ENCODE measurements at regions not wholly inside any gene's neighbourhood (a gene's known extent, or its start where the extent isn't known, plus 50 kb on each side); places are given as distances from the start of the nearest gene placed in this dataset.

DNA sequence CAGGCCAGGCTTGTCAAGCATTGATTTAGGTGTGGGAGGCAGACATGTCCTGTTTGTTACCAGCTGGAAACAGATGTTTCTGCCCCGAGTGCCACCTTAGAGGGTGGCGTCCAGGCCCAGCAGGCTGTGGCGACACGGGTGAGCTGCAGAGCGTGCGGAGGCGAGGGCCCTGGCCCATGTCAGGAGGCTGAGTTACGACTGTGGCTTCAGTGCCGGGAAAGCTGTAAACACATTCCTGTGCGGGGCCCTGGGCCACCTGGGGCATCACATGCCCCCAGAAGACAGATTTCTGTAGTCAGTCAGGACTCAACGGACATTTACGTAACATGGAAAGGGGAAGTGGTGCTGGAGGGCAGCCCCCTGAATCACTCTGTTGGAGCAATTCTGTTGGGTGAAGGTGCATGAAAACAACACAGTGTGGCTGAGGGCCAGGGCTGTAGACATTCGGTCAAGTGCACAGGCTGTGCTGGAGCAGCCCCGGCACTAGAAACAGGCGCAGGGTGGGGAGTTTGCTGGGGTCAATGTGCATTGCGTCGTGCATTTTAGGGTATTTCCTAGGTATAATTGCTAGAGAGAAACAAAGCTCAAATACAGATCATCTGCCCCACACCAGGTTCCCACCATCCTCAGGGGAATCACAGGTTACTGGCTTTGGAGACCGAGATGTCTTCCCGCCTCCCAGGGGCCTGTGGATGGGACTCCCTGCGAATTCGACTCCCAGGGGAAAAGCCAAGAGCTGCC, 291.8 kb downstream of the TMEM121 start:
- no peak for FAIRE-seq

DNA sequence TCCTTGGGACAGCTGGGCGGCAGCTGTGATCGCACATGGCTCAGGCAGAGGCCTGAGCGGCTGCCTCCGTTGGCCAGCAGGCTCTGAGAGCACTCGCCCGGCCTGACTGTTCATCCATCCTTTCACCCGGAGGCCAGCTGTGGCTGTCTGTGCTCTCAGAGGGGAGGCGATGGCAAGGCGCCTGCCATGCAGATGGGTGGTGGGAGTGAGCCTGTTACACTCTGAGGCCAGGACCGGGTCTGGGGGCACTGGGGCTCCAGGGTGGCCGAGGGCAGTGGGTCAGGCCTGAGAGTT, 292.3 kb downstream of the TMEM121 start:
- FAIRE-seq = no peak

- FAIRE-seq = no peak
Measured at GRCh38 chr14:105830171-105830570, 303.8 kb downstream of the TMEM121 start.

DNA sequence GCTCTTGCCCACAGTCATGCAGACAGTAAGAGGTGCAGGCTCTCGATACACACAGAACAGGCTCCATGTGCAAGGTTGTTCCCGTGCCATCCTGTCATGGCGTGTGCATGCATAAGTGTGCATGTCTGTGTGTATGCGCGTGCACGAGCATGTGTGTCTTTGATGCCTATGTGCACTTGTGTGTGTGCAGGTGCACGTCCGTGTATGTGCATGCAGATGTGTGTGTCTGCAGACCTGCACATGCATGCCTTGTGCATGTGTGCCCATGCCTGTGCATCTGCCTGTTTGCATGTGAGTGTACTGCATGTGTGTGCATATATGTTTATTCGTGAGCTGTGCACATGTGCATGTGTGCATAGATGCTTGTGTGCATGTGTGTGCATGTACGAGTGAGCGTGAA, 309.8 kb downstream of the TMEM121 start:
- FAIRE-seq = no peak

DNA sequence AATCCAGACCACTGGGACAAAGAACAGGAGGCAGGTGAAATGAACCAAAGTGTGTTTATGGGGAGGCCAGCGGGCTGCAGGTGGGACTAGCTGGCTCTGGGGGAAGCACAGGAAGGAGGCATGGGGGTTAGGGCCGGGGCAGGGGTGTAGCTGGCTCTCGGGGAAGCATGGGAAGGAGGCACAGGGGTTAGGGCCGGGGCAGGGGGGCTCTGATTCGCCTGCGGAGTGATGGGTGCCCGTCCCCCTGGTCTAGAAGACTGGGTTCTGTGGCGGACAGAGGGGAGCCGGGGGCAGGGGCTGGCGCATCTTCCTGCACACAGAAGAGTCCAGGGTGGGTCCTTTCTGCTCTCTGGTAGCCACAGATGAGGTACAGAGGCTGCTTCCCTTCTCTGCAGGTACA, 310.3 kb downstream of the TMEM121 start:
- no peak for FAIRE-seq

GRCh38 chr14:105837349-105838063, 311.1 kb downstream of the TMEM121 start:
- no peak for FAIRE-seq

DNA sequence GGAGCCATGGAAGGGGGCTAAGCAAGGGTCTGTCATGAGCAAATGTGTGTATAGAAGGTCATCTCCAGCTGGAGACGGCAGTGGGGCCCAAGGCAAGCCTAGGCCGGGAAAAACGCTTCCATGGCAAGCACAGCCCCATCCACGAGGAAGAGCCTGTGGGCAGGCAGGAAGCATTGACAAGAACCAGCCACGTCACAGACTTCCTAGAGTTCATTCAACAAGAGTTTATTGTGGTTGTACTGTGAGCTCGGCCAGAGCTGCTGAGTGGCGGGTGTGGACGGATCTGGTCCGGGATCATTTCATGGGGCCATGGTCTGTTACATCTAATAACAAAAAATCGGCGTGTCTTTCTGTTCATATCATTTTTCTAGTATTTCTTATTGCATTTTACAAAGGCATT, 311.7 kb downstream of the TMEM121 start:
- no peak for FAIRE-seq

GRCh38 chr14:105838591-105839424, 312.4 kb downstream of the TMEM121 start:
- no peak for FAIRE-seq

- FAIRE-seq = no peak
Measured at GRCh38 chr14:105839425-105840265, 313.3 kb downstream of the TMEM121 start.

GRCh38 chr14:105840266-105841021, 314.1 kb downstream of the TMEM121 start:
- FAIRE-seq = no peak

DNA sequence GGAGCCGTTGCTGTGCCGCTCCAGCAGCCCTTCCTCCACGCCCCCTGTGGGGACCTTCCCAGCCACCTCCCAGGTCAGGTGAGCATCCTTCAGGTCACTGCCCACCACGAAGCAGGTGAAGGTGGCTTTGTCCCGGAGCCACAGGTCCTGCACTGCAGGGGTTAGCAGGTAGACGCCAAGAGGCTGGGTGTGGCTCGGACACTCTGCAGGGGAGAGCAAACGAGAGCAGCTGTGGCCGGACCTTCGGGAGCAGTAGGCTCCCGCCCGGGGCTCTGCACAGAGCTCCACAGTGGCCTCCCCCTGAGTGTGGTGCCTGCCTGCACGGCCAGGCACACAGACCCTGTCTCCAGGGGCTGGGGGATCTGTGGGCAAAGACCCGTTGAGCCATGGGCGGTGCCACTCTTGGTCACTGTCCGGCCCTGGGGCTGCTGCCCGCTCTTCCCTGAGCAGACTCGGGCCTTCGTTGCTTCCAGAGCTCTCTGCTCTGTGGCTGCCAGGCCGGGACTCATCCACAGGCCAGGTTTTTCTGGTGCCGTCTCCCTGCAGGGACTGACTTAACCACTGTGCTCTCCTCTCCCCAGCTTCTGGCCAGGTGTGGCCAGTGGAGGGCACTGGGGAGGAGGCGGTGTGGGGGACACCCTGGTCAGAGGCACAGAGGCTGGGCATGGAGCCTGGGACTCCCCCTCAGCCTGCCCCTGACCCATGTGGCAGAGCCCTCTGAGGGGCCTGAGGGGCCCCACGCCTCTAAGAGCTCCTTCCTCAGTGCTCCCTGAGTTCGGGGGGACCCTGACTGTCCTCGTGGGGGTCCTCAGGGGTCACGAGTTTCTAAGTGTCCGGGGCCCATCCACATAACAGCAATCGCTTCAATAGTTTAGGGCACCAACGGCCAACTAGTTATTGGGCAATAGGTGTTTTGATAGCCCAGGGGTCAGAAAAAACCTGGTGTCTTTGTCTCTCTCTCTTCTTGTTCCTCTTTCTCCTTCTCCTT, 314.9 kb downstream of the TMEM121 start:
- FAIRE-seq = no peak

DNA sequence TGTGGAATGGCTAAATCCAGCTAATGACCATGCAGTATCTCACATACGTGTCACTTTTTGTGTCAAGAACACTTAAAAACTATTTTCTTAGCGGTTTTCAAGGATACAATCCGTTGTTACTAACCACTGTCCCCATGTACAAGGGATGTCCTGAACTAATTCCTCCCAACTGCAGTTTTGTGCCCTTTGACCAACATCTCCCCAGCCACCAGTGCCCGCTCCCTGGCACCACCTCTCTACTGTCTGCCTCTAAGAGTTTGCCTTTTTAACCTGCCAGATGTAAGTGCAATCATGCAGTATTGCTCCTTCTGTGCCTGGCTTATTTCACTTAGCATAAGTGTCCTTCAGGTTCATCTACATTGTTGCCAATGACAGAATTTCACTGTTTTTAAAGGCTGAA, 315.7 kb downstream of the TMEM121 start:
- FAIRE-seq = no peak

DNA sequence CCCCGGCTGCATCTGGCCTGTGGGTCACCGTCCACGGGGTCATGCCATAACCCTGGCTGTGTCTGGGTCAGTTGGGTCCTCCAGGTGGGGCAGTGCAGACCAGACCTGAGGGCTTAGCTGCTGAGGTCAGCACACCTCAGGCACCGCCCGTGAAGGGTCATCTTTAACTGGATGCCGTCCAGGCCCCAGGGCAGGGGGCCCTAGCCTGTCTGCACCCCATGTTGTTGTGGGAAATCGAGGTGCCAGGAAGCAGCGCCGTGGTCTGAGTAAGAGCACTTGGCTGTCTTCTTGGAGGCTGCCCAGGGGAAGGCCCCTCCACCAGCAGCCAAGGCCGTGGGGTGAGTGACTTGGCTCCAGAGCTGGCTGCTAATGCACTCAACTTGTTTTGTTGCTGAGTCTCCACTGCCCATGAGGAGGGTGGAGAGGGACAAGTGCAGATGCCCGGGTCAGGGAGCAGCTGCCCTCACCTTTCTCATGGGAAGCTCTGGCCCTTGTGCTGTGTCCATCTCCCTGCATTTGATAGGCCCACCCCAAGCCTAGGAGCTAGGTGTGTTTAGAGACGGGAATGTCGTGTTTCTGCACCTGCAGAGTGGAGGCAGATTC, 317.2 kb downstream of the TMEM121 start:
- FAIRE-seq = no peak

- FAIRE-seq = no peak
Measured at GRCh38 chr14:105844047-105844630, 317.8 kb downstream of the TMEM121 start.

DNA sequence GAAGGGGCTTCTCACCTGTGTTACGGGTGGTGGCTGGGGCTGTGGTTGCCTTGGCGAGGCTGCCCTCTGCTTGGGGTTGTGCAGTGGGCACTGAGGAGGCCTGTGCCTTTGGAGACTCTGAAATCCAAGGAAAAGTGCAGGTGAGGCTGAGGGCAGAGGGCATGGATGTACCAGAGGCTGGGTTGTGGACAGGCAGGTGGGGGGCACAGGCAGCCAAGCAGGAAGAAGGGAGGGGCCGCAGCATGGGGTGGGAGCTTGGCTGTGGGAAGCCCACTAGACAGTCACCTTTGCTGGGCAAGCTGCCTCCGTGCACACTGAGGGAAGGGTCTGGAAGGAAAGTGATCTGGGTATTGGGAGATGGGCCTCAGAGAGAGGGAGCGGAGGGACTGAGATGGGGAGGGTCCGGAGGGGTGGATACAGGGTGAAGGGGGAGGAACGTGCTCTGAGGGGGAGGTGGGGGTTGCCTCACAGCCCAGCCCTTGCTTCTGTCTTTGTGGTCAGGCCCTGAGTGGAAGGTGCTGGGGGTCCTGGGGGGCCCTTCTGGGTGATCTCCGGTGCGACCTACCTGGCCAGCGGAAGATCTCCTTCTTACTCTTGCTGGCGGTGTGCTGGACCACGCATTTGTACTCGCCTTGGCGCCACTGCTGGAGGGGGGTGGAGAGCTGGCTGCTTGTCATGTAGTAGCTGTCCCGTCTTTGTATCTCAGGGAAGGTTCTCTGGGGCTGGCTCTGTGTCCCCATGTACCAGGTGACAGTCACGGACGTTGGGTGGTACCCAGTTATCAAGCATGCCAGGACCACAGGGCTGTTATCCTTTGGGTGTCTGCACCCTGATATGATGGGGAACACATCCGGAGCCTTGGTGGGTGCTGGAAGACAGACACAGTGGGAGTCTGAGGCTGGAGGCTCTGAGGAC, 318.7 kb downstream of the TMEM121 start:
- no peak for FAIRE-seq

GRCh38 chr14:105845725-105846309, 319.4 kb downstream of the TMEM121 start:
- FAIRE-seq = no peak

GRCh38 chr14:105846312-105846711, 319.9 kb downstream of the TMEM121 start:
- no peak for FAIRE-seq

DNA sequence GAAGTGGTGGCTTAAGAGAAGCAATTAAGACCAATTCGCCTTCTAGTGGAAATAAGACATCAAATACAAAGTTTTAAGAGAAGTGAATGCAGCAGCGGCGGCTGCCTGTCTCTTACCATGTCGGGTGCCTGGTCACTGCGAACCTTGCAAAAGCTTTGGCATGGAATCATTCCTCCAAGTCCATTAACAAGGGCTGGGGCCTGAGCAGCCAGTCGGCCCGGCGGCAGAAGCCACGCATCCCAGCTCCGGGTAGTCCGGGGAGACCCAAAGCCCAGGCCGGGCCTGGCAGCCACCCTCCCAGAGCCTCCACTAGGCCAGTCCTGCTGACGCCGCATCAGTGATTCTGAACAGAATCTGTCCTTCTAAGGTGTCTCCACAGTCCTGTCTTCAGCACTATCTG, 321.0 kb downstream of the TMEM121 start:
- FAIRE-seq = no peak
